H1 (cell line): ENCODE measurements at regions not wholly inside any gene's neighbourhood (a gene's known extent, or its start where the extent isn't known, plus 50 kb on each side); places are given as distances from the start of the nearest gene placed in this dataset.

Experiments used
- CTCF ChIA-PET: fragments of 300-600 bp; sonication (Branson Sonifier 250); formaldehyde crosslinking; loops from one replicate; lab custom pipeline; 2021; ENCODE audit not compliant: partially characterized antibody; lab: Charles Lee
- POLR2A ChIA-PET: fragments of 300-600 bp; sonication (Branson Sonifier 250); formaldehyde crosslinking; loops from one replicate; lab custom pipeline; 2021; ENCODE audit warnings: inconsistent platforms; ENCODE audit not compliant: partially characterized antibody; lab: Charles Lee
- DNase-seq, 2 experiments: peaks; one replicate each; pipeline versions ENCODE4 v3.0.0 to v3.0.0-alpha.2; 2010 to 2022; ENCODE audit warnings: low spot score in 2 of 2, low read depth in 1 of 2, mixed read lengths in 1 of 2
- FAIRE-seq: peaks from 2 replicates; lab custom pipeline; 2011; peaks lifted over from hg19 to GRCh38; lab: Jason Lieb, UNC
- H2AFZ ChIP-seq: 2 replicates; pipeline ENCODE4 v1.8.1; 2012; ENCODE audit warnings: low read length, inconsistent platforms
- H2AK5ac ChIP-seq: 2 replicates; pipeline ENCODE4 v1.6.1; 2013; ENCODE audit warnings: low read depth, low read length
- H2BK120ac ChIP-seq: replicated peaks from 2 replicates; pipeline ENCODE3; 2013; ENCODE audit warnings: low read depth, low read length, inconsistent platforms
- H2BK12ac ChIP-seq: 2 replicates; pipeline ENCODE4 v1.6.1; 2013; ENCODE audit warnings: low read depth, low read length
- H2BK15ac ChIP-seq: 2 replicates; pipeline ENCODE4 v1.6.1; 2013; ENCODE audit warnings: low read length
- H2BK20ac ChIP-seq: 2 replicates; pipeline ENCODE4 v1.6.1; 2013; ENCODE audit warnings: low read length
- H2BK5ac ChIP-seq: 2 replicates; pipeline ENCODE4 v1.6.1; 2013; ENCODE audit warnings: low read depth, low read length
- H3K14ac ChIP-seq: 2 replicates; pipeline ENCODE4 v1.6.1; 2013; ENCODE audit warnings: inconsistent platforms; ENCODE audit not compliant: insufficient read length
- H3K18ac ChIP-seq: 2 replicates; pipeline ENCODE4 v1.6.1; 2013; ENCODE audit warnings: low read length; ENCODE audit errors: extremely low read depth
- H3K23ac ChIP-seq: 2 replicates; pipeline ENCODE4 v1.6.1; 2013; ENCODE audit warnings: inconsistent platforms; ENCODE audit not compliant: insufficient read length
- H3K23me2 ChIP-seq: 2 replicates; pipeline ENCODE4 v1.6.1; 2013; ENCODE audit warnings: low read depth, low read length
- H3K27ac ChIP-seq: 2 replicates; pipeline ENCODE4 v1.6.1; 2011; ENCODE audit warnings: low read depth, low read length, inconsistent platforms
- H3K27me3 ChIP-seq, 4 experiments: replicated peaks in 1 of 4; 1 replicate in 1 of 4; 2 replicates in 3 of 4; pipeline versions ENCODE4 v1.6.1 to v1.8.1; 2011 to 2013; ENCODE audit warnings: low read length in 3 of 4, mild to moderate bottlenecking in 3 of 4, inconsistent platforms in 2 of 4, mixed read lengths in 2 of 4, moderate library complexity in 1 of 4; ENCODE audit not compliant: control insufficient read depth in 3 of 4, insufficient read depth in 3 of 4; ENCODE audit errors: extremely low read depth in 1 of 4
- H3K36me3 ChIP-seq, 4 experiments: 2 replicates each; pipeline versions ENCODE4 v1.6.1 to v1.8.1; 2011 to 2013; ENCODE audit warnings: mild to moderate bottlenecking in 4 of 4, low read length in 3 of 4, moderate library complexity in 2 of 4, control low read depth in 1 of 4, inconsistent platforms in 1 of 4; ENCODE audit not compliant: insufficient read depth in 4 of 4, control insufficient read depth in 2 of 4
- H3K4ac ChIP-seq: replicated peaks from 2 replicates; pipeline ENCODE3; 2013; ENCODE audit warnings: low read length, low read depth, mixed read lengths, inconsistent platforms; ENCODE audit not compliant: insufficient read length
- H3K4me1 ChIP-seq, 4 experiments: replicated peaks in 1 of 4; 1 replicate in 1 of 4; 2 replicates in 3 of 4; pipeline versions ENCODE4 v1.6.1 to v1.8.1; 2011 to 2013; ENCODE audit warnings: low read length in 3 of 4, inconsistent platforms in 2 of 4, mixed read lengths in 1 of 4; ENCODE audit not compliant: insufficient read depth in 4 of 4, control insufficient read depth in 3 of 4
- H3K4me2 ChIP-seq, 2 experiments: 2 replicates each; pipeline versions ENCODE4 v1.6.1 to v1.8.1; 2011 to 2013; ENCODE audit warnings: low read depth in 2 of 2, low read length in 2 of 2, control low read depth in 1 of 2, inconsistent platforms in 1 of 2, mild to moderate bottlenecking in 1 of 2; ENCODE audit not compliant: insufficient read depth in 1 of 2
- H3K4me3 ChIP-seq, 4 experiments: fragments of 200-600, 300-600 bp in 1 of 4; sonication (generic), shearing (Covaris generic), sonication (Bioruptor Twin) in 1 of 4; 2 replicates each; pipeline versions ENCODE4 v1.5.1 to v1.8.1; 2011 to 2016; ENCODE audit warnings: low read length in 4 of 4, low read depth in 3 of 4, control low read depth in 2 of 4, inconsistent platforms in 2 of 4, mild to moderate bottlenecking in 2 of 4, mixed read lengths in 1 of 4, moderate library complexity in 1 of 4; ENCODE audit not compliant: insufficient read depth in 2 of 4; ENCODE audit errors: extremely low read depth in 1 of 4
- H3K56ac ChIP-seq: replicated peaks from 2 replicates; pipeline ENCODE3; 2013; ENCODE audit warnings: low read depth, mild to moderate bottlenecking, mixed read lengths, low read length, inconsistent platforms; ENCODE audit not compliant: insufficient read length
- H3K79me1 ChIP-seq: 2 replicates; pipeline ENCODE4 v1.6.1; 2013; ENCODE audit warnings: low read depth, low read length, control low read depth
- H3K79me2 ChIP-seq, 2 experiments: 2 replicates each; pipeline versions ENCODE4 v1.6.1 to v1.8.1; 2012 to 2013; ENCODE audit warnings: low read length in 2 of 2, mild to moderate bottlenecking in 2 of 2, inconsistent platforms in 1 of 2; ENCODE audit not compliant: insufficient read depth in 2 of 2, control insufficient read depth in 1 of 2
- H3K9ac ChIP-seq, 4 experiments: replicated peaks in 1 of 4; 1 replicate in 1 of 4; 2 replicates in 3 of 4; pipeline versions ENCODE4 v1.6.1 to v1.8.1; 2011 to 2013; ENCODE audit warnings: low read depth in 3 of 4, low read length in 3 of 4, control low read depth in 2 of 4, mild to moderate bottlenecking in 2 of 4, moderate library complexity in 2 of 4, inconsistent platforms in 1 of 4; ENCODE audit errors: extremely low read depth in 1 of 4
- H3K9me3 ChIP-seq, 2 experiments: 2 replicates each; pipeline versions ENCODE4 v1.6.1 to v1.8.1; 2012 to 2013; ENCODE audit warnings: mild to moderate bottlenecking in 2 of 2, moderate library complexity in 2 of 2, control low read depth in 1 of 2, inconsistent platforms in 1 of 2, low read depth in 1 of 2, low read length in 1 of 2, mixed read lengths in 1 of 2; ENCODE audit not compliant: insufficient read depth in 2 of 2
- H4K20me1 ChIP-seq, 2 experiments: replicated peaks in 1 of 2; 2 replicates each; pipeline versions ENCODE3 to v1.8.1; 2011 to 2013; ENCODE audit warnings: inconsistent platforms in 2 of 2, low read length in 2 of 2, mild to moderate bottlenecking in 1 of 2; ENCODE audit not compliant: insufficient read depth in 2 of 2, control insufficient read depth in 1 of 2
- H4K5ac ChIP-seq: 2 replicates; pipeline ENCODE4 v1.6.1; 2013; ENCODE audit warnings: low read length, low read depth, mixed read lengths, inconsistent platforms; ENCODE audit not compliant: insufficient read length
- H4K8ac ChIP-seq: 2 replicates; pipeline ENCODE4 v1.8.0; 2013; ENCODE audit warnings: mild to moderate bottlenecking, moderate library complexity, low read length, inconsistent platforms; ENCODE audit not compliant: insufficient read depth; ENCODE audit errors: extremely low read depth
- H4K91ac ChIP-seq: replicated peaks from 2 replicates; pipeline ENCODE3; 2013; ENCODE audit warnings: low read length, mixed read lengths, inconsistent platforms; ENCODE audit not compliant: insufficient read length
- ATF2 ChIP-seq: IDR thresholded peaks from 2 replicates; pipeline ENCODE4 v1.6.1; 2012; ENCODE audit warnings: low read length, inconsistent platforms
- CHD2 ChIP-seq: IDR thresholded peaks from 2 replicates; pipeline ENCODE4 v1.6.1; 2012; ENCODE audit warnings: low read length, improper control_type of control experiment
- CTCF ChIP-seq, 3 experiments: IDR thresholded peaks; 1 replicate in 2 of 3; 2 replicates in 1 of 3; pipeline versions ENCODE4 v1.5.1 to v1.6.1; 2011; ENCODE audit warnings: low read length in 3 of 3, mild to moderate bottlenecking in 3 of 3, inconsistent platforms in 2 of 3, low read depth in 1 of 3, moderate library complexity in 1 of 3; ENCODE audit not compliant: insufficient read depth in 1 of 3; ENCODE audit errors: control extremely low read depth in 1 of 3
- FOSL1 ChIP-seq: IDR thresholded peaks from 2 replicates; pipeline ENCODE4 v1.6.1; 2011; ENCODE audit warnings: mild to moderate bottlenecking, low read depth, low read length, moderate library complexity; ENCODE audit not compliant: insufficient read depth
- HDAC2 ChIP-seq, 2 experiments: fragments of 300-600 bp in 1 of 2; sonication (generic) in 1 of 2; IDR thresholded peaks; 2 replicates each; pipeline ENCODE4 v1.6.1; 2011 to 2012; ENCODE audit warnings: low read depth in 2 of 2, low read length in 2 of 2, mild to moderate bottlenecking in 2 of 2, moderate library complexity in 2 of 2, borderline replicate concordance in 1 of 2, inconsistent platforms in 1 of 2
- JUN ChIP-seq: IDR thresholded peaks from 2 replicates; pipeline ENCODE4 v1.6.1; 2011; ENCODE audit warnings: low read depth, mild to moderate bottlenecking, improper control_type of control experiment, low read length
- MAX ChIP-seq: IDR thresholded peaks from 2 replicates; pipeline ENCODE4 v1.6.1; 2012; ENCODE audit warnings: inconsistent platforms
- PHF8 ChIP-seq: fragments of 200-600 bp; sonication (generic); conservative IDR thresholded peaks from 2 replicates; pipeline ENCODE4 v1.7.1; 2012; ENCODE audit warnings: low read depth, mild to moderate bottlenecking, inconsistent platforms, low read length, moderate library complexity
- WGBS, 2 experiments: shearing (Covaris generic) in 1 of 2; methylation state at CpG; one replicate each; pipeline versions ENCODE4 v1.1.6 to v1.1.7; 2013 to 2015; ENCODE audit warnings: low lambda C conversion rate in 2 of 2, mixed read lengths in 2 of 2, inconsistent platforms in 1 of 2, low coverage in 1 of 2, missing lambda C conversion rate in 1 of 2; ENCODE audit not compliant: insufficient replicate concordance in 2 of 2, insufficient coverage in 1 of 2, insufficient read length in 1 of 2; ENCODE audit errors: extremely low coverage in 1 of 2, missing lambda C conversion rate in 1 of 2; 5-methylcytosine and 5-hydroxymethylcytosine counted together

GRCh38 chr11:116651737-116652237 lies 121.0 kb downstream of the BUD13 start:
- Histone ChIP-seq H3K27me3 (no peaks in the 10 kb centered on the region), H3K4ac (no peak overlapping the region), H3K36me3 (no peaks in the 10 kb centered on the region), H4K5ac (no peak overlapping the region), H3K56ac (no peak overlapping the region), H3K79me2 (no peaks in the 10 kb centered on the region), H4K20me1 (no peaks in the 10 kb centered on the region), H2BK12ac (peak overlapping the region; percentile 43; the same call in 1 of the 2 replicates), H3K27ac (no peak overlapping the region), H2BK120ac (no peak overlapping the region), H3K4me1 (peaks cover 0 to 7% (median 3%) of the 10 kb centered on the region in 4 experiments; a peak in 3 of 7 replicates), H2BK15ac (no peak overlapping the region), H2BK5ac (peak overlapping the region; percentile 44; the same call in 1 of the 2 replicates), H2BK20ac (no peak overlapping the region), H3K79me1 (no peaks in the 10 kb centered on the region), H3K23ac (peak overlapping the region; percentile 9), H3K9me3 (0 out of 4 replicates have a peak, but pooled peaks cover 0 to 4% of the 10 kb centered on the region in 2 experiments), H3K4me3 (no peak overlapping the region), H2AFZ (no peak overlapping the region), H3K18ac (no peak overlapping the region), H4K8ac (no peak overlapping the region), H3K14ac (no peak overlapping the region), H2AK5ac (peak overlapping the region; percentile 86; the same call in 1 of the 2 replicates), H3K9ac (no peak overlapping the region), H4K91ac (no peak overlapping the region), H3K4me2 (0 out of 4 replicates have a peak overlapping the region, but pooled peaks of 1 of the 2 experiments have one; percentile 17), H3K23me2 (peaks cover 1% of the 10 kb centered on the region; the same call in 1 of the 2 replicates)
- ChIA-PET POLR2A (interaction anchor here (0.6 to 0.7 kb wide), 3 partner anchors 20 to 38 kb away, joined by 3 read pairs; no protein-coding TSS in a partner anchor), CTCF (interaction anchor here (0.7 to 6.4 kb wide), 11 partner anchors 10 to 370 kb away, joined by 3 to 41 read pairs (median 3); no protein-coding TSS in a partner anchor)
- 71% methylated on average over 5 of the region's 6 CpGs; no CpG with 5 or more reads in 1 of the 2 experiments for WGBS, 2 experiments
- no peak for DNase-seq
- FAIRE-seq: no peak
- no peak for TF ChIP-seq PHF8
- TF ChIP-seq CTCF (IDR thresholded peaks at IDR 0.05; ENCODE audit: control extremely low read depth in 1 of 3, insufficient read depth in 1 of 3, low read depth in 1 of 3, low read length in 3 of 3): no peak
- TF ChIP-seq MAX: no peak
- no peak for TF ChIP-seq HDAC2 (IDR thresholded peaks at IDR 0.05; ENCODE audit: borderline replicate concordance in 1 of 2, low read depth in 2 of 2, low read length in 2 of 2)
- TF ChIP-seq ATF2: no peak
- no peak for TF ChIP-seq CHD2
- TF ChIP-seq JUN: no peak
- no peak for TF ChIP-seq FOSL1
